ENCODE measurements at regions not wholly inside any gene's neighbourhood (a gene's known extent, or its start where the extent isn't known, plus 50 kb on each side); places are given as distances from the start of the nearest gene placed in this dataset.

DNA sequence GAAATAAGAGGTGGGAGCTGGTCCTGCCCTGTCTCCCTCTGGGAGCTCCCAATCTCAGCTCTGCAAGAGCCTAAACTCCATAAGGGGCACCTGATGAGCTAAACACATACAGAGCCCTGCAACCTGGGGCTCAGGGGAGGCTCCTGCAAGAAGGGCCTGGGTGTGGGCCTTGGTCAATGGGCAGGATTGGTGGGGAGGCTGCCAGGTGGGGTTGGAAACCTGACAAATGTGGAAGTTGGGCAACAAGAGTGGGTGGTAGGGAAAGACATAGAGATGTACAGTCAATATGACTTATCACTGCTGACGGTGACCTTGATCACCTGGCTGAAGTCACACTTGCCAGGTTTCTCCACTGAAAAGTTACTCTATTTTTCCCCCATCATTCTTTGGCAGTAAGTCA, 209.9 kb downstream of the TTC32 start:
- TF ChIP-seq, protein P1, sequence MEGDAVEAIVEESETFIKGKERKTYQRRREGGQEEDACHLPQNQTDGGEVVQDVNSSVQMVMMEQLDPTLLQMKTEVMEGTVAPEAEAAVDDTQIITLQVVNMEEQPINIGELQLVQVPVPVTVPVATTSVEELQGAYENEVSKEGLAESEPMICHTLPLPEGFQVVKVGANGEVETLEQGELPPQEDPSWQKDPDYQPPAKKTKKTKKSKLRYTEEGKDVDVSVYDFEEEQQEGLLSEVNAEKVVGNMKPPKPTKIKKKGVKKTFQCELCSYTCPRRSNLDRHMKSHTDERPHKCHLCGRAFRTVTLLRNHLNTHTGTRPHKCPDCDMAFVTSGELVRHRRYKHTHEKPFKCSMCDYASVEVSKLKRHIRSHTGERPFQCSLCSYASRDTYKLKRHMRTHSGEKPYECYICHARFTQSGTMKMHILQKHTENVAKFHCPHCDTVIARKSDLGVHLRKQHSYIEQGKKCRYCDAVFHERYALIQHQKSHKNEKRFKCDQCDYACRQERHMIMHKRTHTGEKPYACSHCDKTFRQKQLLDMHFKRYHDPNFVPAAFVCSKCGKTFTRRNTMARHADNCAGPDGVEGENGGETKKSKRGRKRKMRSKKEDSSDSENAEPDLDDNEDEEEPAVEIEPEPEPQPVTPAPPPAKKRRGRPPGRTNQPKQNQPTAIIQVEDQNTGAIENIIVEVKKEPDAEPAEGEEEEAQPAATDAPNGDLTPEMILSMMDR (conservative IDR thresholded peaks at IDR 0.05; ENCODE audit: low read depth, low read length) = no peak
- TF ChIP-seq EZH2 (IDR thresholded peaks at IDR 0.05; ENCODE audit: low read length, unreplicated experiment) (no peak), EZH2phosphoT487 (IDR thresholded peaks at IDR 0.05; ENCODE audit: borderline replicate concordance, low read length) (no peak)

All from PC-3 (cell line).